Mucosa of descending colon (tissue), 3 donors: ENCODE measurements at regions not wholly inside any gene's neighbourhood (a gene's known extent, or its start where the extent isn't known, plus 50 kb on each side); places are given as distances from the start of the nearest gene placed in this dataset.

Experiments
- ATAC-seq: fragments of 200-7000 bp; cut with Tn5 transposase; one replicate; pipeline ENCODE4 v1.9.1; 2020; ENCODE audit warnings: mild to moderate bottlenecking, moderate library complexity
- DNase-seq, 3 donors: peaks; one replicate each; pipeline ENCODE4 v3.0.0-alpha.2; 2020
- H3K36me3 ChIP-seq: fragments of 200-600 bp; one replicate; pipeline ENCODE4 v1.8.0; 2021; ENCODE audit warnings: low read depth, mild to moderate bottlenecking
- H3K4me1 ChIP-seq: fragments of 200-600 bp; one replicate; pipeline ENCODE4 v1.8.0; 2021; ENCODE audit warnings: low read depth, mild to moderate bottlenecking
- H3K4me3 ChIP-seq: fragments of 200-600 bp; one replicate; pipeline ENCODE4 v1.8.0; 2021; ENCODE audit warnings: mild to moderate bottlenecking
- H3K9me3 ChIP-seq: fragments of 200-600 bp; one replicate; pipeline ENCODE4 v1.8.0; 2021; ENCODE audit warnings: mild to moderate bottlenecking
- CTCF ChIP-seq: fragments of 200-600 bp; IDR thresholded peaks from one replicate; pipeline ENCODE4 v1.8.0; 2022; ENCODE audit warnings: antibody characterized with exemption, mild to moderate bottlenecking
- intact Hi-C, 2 donors: fragments of 100-400 bp; cut with DNase I in 1 of 2; cut with micrococcal nuclease in 1 of 2; formaldehyde crosslinking; loops; one replicate each; pipeline versions ENCODE4 v1.11.0 to v1.11.1; 2022; cut with DNase I, micrococcal nuclease
- donor health status: DM: no; HTN: no; CAD: no; lungs with moderate emphysema.
- donor health status: DM: no; HTN: no; CAD: no.
- donor health status: DM: no; HTN: yes; CAD: no.

DNA sequence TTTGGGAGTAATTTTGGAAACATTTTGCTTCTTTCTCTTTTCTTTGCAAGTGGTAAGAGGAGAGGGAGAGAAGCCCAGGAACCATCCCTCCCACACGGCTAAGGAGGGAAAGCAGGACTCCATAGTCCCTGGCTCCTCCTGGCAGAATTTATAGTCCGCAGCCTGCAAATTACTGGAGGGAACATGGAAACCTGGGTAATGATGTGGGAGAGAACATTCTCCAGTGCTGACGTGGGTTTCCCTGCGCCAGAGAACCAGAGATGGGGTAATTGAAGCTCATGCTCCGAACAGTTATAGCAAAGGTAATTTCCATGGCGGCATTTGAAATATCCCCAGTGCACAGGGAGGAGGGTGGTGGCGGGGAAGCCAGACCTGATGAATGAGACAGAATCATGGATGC is 320.4 kb downstream of the RPS24 start:
- H3K4me3 ChIP-seq: no peak overlapping the region
- no peaks in the 10 kb centered on the region for H3K36me3 ChIP-seq
- no peaks in the 10 kb centered on the region for H3K9me3 ChIP-seq
- intact Hi-C loops: no loop called here
- ATAC-seq (no peak), DNase-seq (no peak)
- no peaks in the 10 kb centered on the region for H3K4me1 ChIP-seq
- no peak for TF ChIP-seq CTCF

DNA sequence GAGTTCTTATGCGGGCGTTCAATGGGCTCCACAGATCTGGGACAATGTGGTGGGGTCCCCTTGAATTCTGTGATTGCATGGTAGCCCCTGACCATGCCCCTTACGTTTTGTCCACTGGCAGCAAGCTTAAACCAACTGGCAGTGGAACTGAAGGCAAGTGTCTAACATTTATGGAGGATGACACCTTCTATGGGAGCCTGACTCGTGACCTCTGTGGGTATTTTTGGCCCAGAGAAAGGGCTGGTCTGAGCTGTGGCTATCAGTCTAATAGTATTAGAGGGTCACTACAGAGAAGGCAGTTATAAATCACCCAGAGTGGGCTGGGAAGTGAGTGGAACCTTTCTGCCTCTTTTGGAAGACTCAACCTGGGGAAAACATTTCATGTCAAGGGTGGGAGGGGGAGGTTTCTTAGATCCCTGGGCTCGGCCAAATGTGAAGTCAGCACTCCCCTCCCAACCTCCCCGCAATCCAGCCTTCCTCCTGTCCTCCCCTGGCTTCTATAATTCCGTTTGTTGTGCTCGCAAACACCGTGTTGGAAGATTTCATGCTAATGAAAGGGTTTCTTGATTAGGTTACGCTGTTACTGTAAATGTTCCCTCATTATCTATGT is 322.7 kb downstream of the RPS24 start:
- intact Hi-C loops: no loop called here
- no peaks in the 10 kb centered on the region for H3K4me1 ChIP-seq
- no peak for ATAC-seq

DNA sequence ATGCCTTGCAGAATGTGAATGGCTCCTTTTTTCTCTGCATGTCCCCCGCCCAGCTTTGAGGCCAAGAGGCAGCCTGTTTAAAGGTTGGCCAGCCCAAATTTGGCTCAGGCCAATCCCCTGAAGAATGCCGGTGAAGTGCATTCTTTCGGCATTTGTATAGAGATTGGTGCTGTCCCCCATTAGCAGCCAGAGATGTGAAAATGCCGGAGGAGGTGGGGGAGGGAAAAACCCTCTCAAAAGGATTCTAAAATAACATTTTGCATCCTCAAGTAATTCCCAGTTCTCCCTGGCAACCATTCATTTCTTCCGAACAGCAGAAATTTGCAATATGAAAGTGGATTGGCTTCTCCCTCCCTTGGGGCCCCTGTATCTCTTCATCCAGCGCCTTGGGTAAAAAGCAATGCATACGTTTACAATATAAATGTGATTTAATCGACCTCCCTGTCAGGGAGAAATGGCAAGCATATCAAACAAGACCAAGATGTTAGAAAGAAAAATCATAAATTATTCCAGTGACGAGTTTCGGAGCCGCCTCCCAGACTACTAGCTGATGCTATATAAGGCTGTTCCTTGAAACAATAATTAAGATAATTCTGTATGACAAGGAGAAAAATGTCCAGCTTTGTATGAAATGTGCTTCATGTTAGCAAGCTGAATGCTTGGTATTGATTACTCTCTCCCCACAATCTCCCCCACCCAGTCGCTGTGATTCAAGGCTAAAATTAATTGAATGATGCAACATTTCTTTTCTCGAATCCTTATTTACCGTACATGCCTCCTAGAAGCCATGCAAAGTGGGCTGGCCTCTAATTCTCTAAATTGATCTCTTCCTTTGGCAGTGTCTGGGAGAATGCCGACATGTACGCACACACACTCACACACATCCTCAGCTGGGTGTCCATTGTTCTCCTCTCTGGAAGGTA is 323.7 kb downstream of the RPS24 start:
- Histone ChIP-seq H3K9me3 (no peaks in the 10 kb centered on the region), H3K36me3 (no peaks in the 10 kb centered on the region), H3K4me1 (no peaks in the 10 kb centered on the region), H3K4me3 (no peak overlapping the region)
- intact Hi-C loops: no loop called here
- DNase-seq: no peak
- ATAC-seq: no peak
- no peak for TF ChIP-seq CTCF

More for the DNA sequence above, 322.7 kb downstream of the RPS24 start:
- no peak for TF ChIP-seq CTCF
- no peak for DNase-seq
- Histone ChIP-seq H3K9me3 (no peaks in the 10 kb centered on the region), H3K4me3 (no peak overlapping the region), H3K36me3 (no peaks in the 10 kb centered on the region)

DNA sequence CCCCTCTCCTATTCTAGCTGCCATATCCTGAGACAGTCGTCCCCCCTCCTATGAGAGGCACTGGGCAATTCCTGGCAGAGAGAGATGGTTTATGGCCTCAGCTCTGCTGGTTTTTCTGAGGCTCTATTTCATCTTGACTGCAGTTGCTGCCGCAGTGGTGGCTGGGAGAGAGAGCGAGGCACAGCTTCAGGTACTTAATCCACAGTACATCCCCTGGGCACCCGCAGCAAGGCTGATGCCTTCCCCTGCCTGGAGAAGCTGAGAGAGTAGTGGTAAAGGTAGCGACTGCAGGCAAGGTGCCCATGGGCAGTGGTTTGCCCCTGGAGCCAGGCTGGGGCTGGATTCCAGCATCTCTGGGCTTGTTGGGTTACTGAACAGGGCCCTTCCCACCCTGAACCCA is 324.7 kb downstream of the RPS24 start:
- no peak for ATAC-seq
- no peak for TF ChIP-seq CTCF
- intact Hi-C loops: no loop called here
- no peaks in the 10 kb centered on the region for H3K4me1 ChIP-seq
- H3K36me3 ChIP-seq: no peaks in the 10 kb centered on the region
- no peak for DNase-seq
- no peaks in the 10 kb centered on the region for H3K9me3 ChIP-seq
- no peak overlapping the region for H3K4me3 ChIP-seq

- no peak for TF ChIP-seq CTCF
- Histone ChIP-seq H3K36me3 (no peaks in the 10 kb centered on the region), H3K4me1 (no peaks in the 10 kb centered on the region), H3K9me3 (no peaks in the 10 kb centered on the region), H3K4me3 (no peak overlapping the region)
- intact Hi-C loops: no loop called here
- DNase-seq: no peak
- no peak for ATAC-seq
These were observed 325.3 kb downstream of the RPS24 start for GRCh38 chr10:78358982-78359381.
